Activated CD8-positive, alpha-beta T cell treated with anti-CD3 and anti-CD28 coated beads, Interleukin-2, amount 10 ng/mL, durations not matched to agents 7 days and 5 days (primary cell): ENCODE measurements at regions not wholly inside any gene's neighbourhood (a gene's known extent, or its start where the extent isn't known, plus 50 kb on each side); places are given as distances from the start of the nearest gene placed in this dataset.

Source experiments
- ATAC-seq: fragments of 150-1000 bp; cut with Tn5 transposase; one replicate; pipeline ENCODE4 v1.10.0; 2021; ENCODE audit warnings: moderate library complexity
- CTCF ChIA-PET: fragments of 350-600 bp; sonication (Branson Sonifier 250); formaldehyde crosslinking; loops from one replicate; lab custom pipeline; 2021; ENCODE audit warnings: antibody characterized with exemption; lab: Charles Lee
- POLR2A ChIA-PET: fragments of 350-600 bp; sonication (Branson Sonifier 250); formaldehyde crosslinking; loops from one replicate; lab custom pipeline; 2021; ENCODE audit warnings: antibody characterized with exemption; lab: Charles Lee
- DNase-seq: peaks from one replicate; pipeline ENCODE4 v3.0.0-alpha.2; 2020
- H3K27ac Mint-ChIP-seq: one replicate; pipeline ENCODE4 v1.8.0; 2021; ENCODE audit warnings: mild to moderate bottlenecking, mixed read lengths
- H3K27me3 Mint-ChIP-seq: one replicate; pipeline ENCODE4 v1.8.0; 2021; ENCODE audit warnings: low read depth, mixed read lengths
- H3K36me3 Mint-ChIP-seq: one replicate; pipeline ENCODE4 v1.8.0; 2021; ENCODE audit warnings: low read depth, mixed read lengths
- H3K4me1 Mint-ChIP-seq: one replicate; pipeline ENCODE4 v1.8.0; 2021; ENCODE audit warnings: low read depth, mixed read lengths
- H3K4me3 Mint-ChIP-seq: one replicate; pipeline ENCODE4 v1.8.0; 2021; ENCODE audit warnings: mild to moderate bottlenecking, mixed read lengths
- H3K9me3 Mint-ChIP-seq: one replicate; pipeline ENCODE4 v1.8.0; 2022; ENCODE audit warnings: mixed read lengths; ENCODE audit not compliant: insufficient read depth

GRCh38 chr9:108606401-108606800 is 249.4 kb downstream of the ACTL7B start:
- CTCF ChIA-PET, result no interaction called here
- H3K27me3 Mint-ChIP-seq, result peaks cover 3% of the 10 kb centered on the region
- ATAC-seq (no peak), DNase-seq (no peak)
- no peaks in the 10 kb centered on the region for H3K4me1 Mint-ChIP-seq
- H3K4me3 Mint-ChIP-seq, result no peak overlapping the region
- no peak overlapping the region for H3K27ac Mint-ChIP-seq
- POLR2A ChIA-PET, result no interaction called here
- no peaks in the 10 kb centered on the region for H3K9me3 Mint-ChIP-seq
- H3K36me3 Mint-ChIP-seq, result no peaks in the 10 kb centered on the region

- Mint-ChIP-seq H3K27me3 (no peaks in the 10 kb centered on the region), H3K36me3 (no peaks in the 10 kb centered on the region), H3K4me3 (no peak overlapping the region), H3K9me3 (no peaks in the 10 kb centered on the region), H3K4me1 (no peaks in the 10 kb centered on the region), H3K27ac (no peak overlapping the region)
- ChIA-PET CTCF (no interaction called here), POLR2A (no interaction called here)
- DNase-seq, result no peak
- no peak for ATAC-seq
Observed at GRCh38 chr9:108603141-108603540, 252.6 kb downstream of the ACTL7B start.

DNA sequence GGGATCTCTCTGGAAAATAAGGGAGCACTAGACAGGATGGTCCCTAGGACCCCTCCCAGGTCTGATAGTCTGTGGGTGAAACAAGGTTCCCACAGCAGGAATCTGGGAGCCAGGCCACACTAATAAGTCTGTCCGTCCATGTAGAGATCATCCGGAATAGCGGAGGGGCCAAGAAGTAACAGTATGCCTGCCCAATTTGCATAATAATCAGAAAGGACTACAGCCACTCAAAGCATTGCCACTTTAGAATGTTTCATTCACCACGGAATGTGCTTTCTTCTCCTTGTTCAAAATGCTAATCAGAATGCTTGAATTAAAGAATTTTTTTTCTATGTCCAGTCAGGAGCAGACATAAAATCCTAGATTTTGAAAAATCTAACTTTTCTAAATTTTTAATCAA is 254.9 kb downstream of the ACTL7B start:
- CTCF ChIA-PET, result no interaction called here
- no peak overlapping the region for H3K4me3 Mint-ChIP-seq

GRCh38 chr9:108599571-108599970 is 256.2 kb downstream of the ACTL7B start:
- no peaks in the 10 kb centered on the region for H3K9me3 Mint-ChIP-seq
- no peaks in the 10 kb centered on the region for H3K4me1 Mint-ChIP-seq
- no peak overlapping the region for H3K4me3 Mint-ChIP-seq
- DNase-seq, result no peak
- no peaks in the 10 kb centered on the region for H3K27me3 Mint-ChIP-seq
- no peaks in the 10 kb centered on the region for H3K36me3 Mint-ChIP-seq
- CTCF ChIA-PET, result no interaction called here
- H3K27ac Mint-ChIP-seq, result no peak overlapping the region
- POLR2A ChIA-PET, result no interaction called here
- no peak for ATAC-seq

More for the DNA sequence above, 254.9 kb downstream of the ACTL7B start:
- DNase-seq, result no peak
- no peaks in the 10 kb centered on the region for H3K27me3 Mint-ChIP-seq
- no peak overlapping the region for H3K27ac Mint-ChIP-seq
- no peaks in the 10 kb centered on the region for H3K36me3 Mint-ChIP-seq
- ATAC-seq, result no peak
- H3K9me3 Mint-ChIP-seq, result no peaks in the 10 kb centered on the region
- H3K4me1 Mint-ChIP-seq, result no peaks in the 10 kb centered on the region
- POLR2A ChIA-PET, result no interaction called here

DNA sequence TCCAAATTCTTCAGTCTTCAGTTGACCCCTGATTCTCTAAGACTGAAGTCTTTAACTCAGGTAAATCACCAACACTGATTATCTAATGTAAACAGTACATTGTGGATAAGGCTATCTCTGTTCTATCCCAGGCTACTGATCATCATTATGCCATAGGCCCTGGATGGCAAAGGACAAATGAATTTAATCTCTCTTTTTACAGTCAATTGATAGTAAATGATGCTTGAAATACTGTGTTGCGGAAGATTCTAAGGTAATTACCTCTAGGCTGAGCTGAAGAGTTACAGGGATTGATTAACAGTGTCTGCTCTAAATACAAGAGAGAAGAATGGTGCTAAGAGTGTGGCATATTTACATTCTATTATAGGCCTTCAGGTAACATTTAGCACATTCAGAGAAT is 264.7 kb downstream of the ACTL7B start:
- DNase-seq, result no peak
- ChIA-PET POLR2A (no interaction called here), CTCF (no interaction called here)
- Mint-ChIP-seq H3K36me3 (no peaks in the 10 kb centered on the region), H3K27ac (no peak overlapping the region), H3K4me1 (no peaks in the 10 kb centered on the region), H3K27me3 (no peaks in the 10 kb centered on the region), H3K4me3 (no peak overlapping the region), H3K9me3 (no peaks in the 10 kb centered on the region)
- ATAC-seq, result no peak

DNA sequence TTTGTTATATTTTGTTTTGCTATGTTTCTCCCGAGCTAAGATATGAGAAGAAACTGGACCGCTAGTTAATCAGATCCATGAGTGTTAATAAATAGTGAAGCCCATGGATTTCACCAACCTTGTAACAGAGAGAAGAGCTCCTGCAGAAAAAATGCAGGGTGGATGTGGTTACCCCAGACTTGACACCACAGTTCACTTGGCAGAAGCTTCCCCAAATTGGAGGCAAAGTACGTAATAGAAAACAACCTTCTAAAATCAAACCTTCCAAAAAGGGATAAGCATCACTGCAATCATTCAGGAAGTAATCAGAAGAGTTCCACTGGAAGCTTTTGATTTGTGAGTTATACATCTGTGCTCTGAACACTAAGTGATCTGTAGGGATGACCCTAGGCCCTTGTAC is 267.5 kb downstream of the ACTL7B start:
- H3K4me3 Mint-ChIP-seq, result no peak overlapping the region

GRCh38 chr9:108586471-108587139 is 269.2 kb downstream of the ACTL7B start:
- no peak for DNase-seq
- no peak overlapping the region for H3K4me3 Mint-ChIP-seq
- no peaks in the 10 kb centered on the region for H3K36me3 Mint-ChIP-seq
- no peak for ATAC-seq
- H3K27me3 Mint-ChIP-seq, result peaks cover 2% of the 10 kb centered on the region
- ChIA-PET CTCF (interaction anchor here (1.3 kb wide), 1 partner anchor 21 kb away, joined by 3 read pairs; no protein-coding TSS in a partner anchor), POLR2A (no interaction called here)
- no peaks in the 10 kb centered on the region for H3K9me3 Mint-ChIP-seq
- H3K27ac Mint-ChIP-seq, result no peak overlapping the region
- H3K4me1 Mint-ChIP-seq, result no peaks in the 10 kb centered on the region

More for the DNA sequence above, 267.5 kb downstream of the ACTL7B start:
- ChIA-PET CTCF (no interaction called here), POLR2A (no interaction called here)
- Mint-ChIP-seq H3K27ac (no peak overlapping the region), H3K4me1 (no peaks in the 10 kb centered on the region), H3K27me3 (peaks cover 2% of the 10 kb centered on the region), H3K36me3 (no peaks in the 10 kb centered on the region), H3K9me3 (no peaks in the 10 kb centered on the region)
- no peak for DNase-seq
- no peak for ATAC-seq

DNA sequence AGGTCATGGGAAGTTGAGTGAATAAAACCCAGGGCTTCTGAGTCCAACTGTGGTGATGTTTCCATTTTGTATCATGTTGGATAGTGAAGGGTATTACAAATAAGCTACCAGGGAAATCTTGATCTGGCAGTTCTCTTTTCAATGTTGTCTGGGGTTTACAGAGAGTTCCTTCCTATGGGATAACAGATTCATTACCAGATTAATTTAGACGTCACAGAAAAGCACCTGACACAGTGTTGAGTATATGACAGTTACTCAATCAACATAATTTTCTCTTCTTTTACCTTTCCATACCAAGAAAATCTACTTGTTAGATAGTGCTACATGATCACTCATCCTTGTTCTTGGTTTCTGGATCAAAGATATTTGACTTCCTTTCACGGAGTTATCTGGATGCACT is 270.9 kb downstream of the ACTL7B start:
- POLR2A ChIA-PET, result no interaction called here
- ATAC-seq, result no peak
- Mint-ChIP-seq H3K27me3 (peaks cover 2% of the 10 kb centered on the region), H3K4me3 (no peak overlapping the region), H3K4me1 (no peaks in the 10 kb centered on the region), H3K36me3 (no peaks in the 10 kb centered on the region), H3K9me3 (no peaks in the 10 kb centered on the region), H3K27ac (no peak overlapping the region)
- CTCF ChIA-PET, result no interaction called here
- DNase-seq, result no peak

GRCh38 chr9:108582726-108583125 is 273.1 kb downstream of the ACTL7B start:
- ChIA-PET POLR2A (no interaction called here), CTCF (no interaction called here)
- no peak overlapping the region for H3K27ac Mint-ChIP-seq
- ATAC-seq, result no peak
- H3K4me3 Mint-ChIP-seq, result no peak overlapping the region
- no peak for DNase-seq
- no peaks in the 10 kb centered on the region for H3K36me3 Mint-ChIP-seq
- no peaks in the 10 kb centered on the region for H3K4me1 Mint-ChIP-seq
- peaks cover 2% of the 10 kb centered on the region for H3K27me3 Mint-ChIP-seq
- no peaks in the 10 kb centered on the region for H3K9me3 Mint-ChIP-seq

GRCh38 chr9:108579757-108580439 is 275.9 kb downstream of the ACTL7B start:
- no peaks in the 10 kb centered on the region for H3K9me3 Mint-ChIP-seq
- DNase-seq (no peak), ATAC-seq (no peak)
- ChIA-PET POLR2A (no interaction called here), CTCF (no interaction called here)
- no peaks in the 10 kb centered on the region for H3K36me3 Mint-ChIP-seq
- H3K4me3 Mint-ChIP-seq, result no peak overlapping the region
- no peaks in the 10 kb centered on the region for H3K4me1 Mint-ChIP-seq
- peaks cover 2% of the 10 kb centered on the region for H3K27me3 Mint-ChIP-seq
- no peak overlapping the region for H3K27ac Mint-ChIP-seq

DNA sequence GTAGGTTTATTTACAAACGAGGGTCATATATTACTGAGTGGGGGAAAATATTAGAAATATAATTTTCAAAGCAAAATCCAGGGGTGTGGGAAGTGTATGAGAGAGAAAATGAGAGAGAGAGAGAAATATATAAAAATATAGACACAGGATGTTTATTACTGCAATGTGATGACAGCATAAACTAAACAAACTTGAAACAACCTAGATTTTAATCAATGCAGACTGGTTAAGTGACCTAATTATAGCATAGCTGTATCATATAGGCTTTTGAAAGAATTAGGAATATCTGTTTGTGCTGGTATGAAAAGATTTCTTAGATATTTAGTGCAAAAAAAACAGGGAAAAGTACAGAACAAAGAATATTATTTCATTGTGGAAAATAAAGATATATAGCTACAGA is 280.5 kb downstream of the ACTL7B start:
- Mint-ChIP-seq H3K36me3 (no peaks in the 10 kb centered on the region), H3K4me3 (no peak overlapping the region), H3K27ac (no peak overlapping the region), H3K27me3 (no peaks in the 10 kb centered on the region), H3K4me1 (no peaks in the 10 kb centered on the region), H3K9me3 (no peaks in the 10 kb centered on the region)
- ATAC-seq (no peak), DNase-seq (no peak)
- CTCF ChIA-PET, result no interaction called here
- POLR2A ChIA-PET, result no interaction called here

DNA sequence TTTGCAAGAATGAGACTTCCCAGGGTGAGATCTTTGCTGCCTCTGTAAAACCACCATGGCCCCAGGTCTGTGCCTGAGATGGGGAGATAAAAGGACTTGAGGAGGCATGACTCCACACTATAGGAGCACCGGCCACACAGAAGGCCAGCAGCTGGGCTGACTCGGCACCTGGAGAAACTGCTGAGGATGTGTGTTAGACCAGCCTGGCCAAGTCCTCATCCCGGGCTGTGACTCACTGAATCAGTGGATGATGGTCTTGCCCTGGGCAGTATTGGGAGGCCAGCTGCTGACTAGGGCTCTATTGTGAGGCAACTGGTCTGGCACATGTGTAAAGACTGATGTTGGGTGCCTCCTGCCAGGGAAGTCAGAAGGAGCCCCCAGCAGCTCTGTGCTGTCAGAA is 286.2 kb downstream of the ACTL7B start:
- no peak overlapping the region for H3K27ac Mint-ChIP-seq
- H3K9me3 Mint-ChIP-seq, result no peaks in the 10 kb centered on the region
- DNase-seq, result no peak
- H3K4me1 Mint-ChIP-seq, result no peaks in the 10 kb centered on the region
- H3K4me3 Mint-ChIP-seq, result no peak overlapping the region
- ChIA-PET CTCF (no interaction called here), POLR2A (no interaction called here)
- ATAC-seq, result no peak
- H3K27me3 Mint-ChIP-seq, result no peaks in the 10 kb centered on the region
- H3K36me3 Mint-ChIP-seq, result no peaks in the 10 kb centered on the region
